NCI-H2171 (cell line): ENCODE measurements at regions not wholly inside any gene's neighbourhood (a gene's known extent, or its start where the extent isn't known, plus 50 kb on each side); places are given as distances from the start of the nearest gene placed in this dataset.
"Not testable (repeated sequence)": the region's sequence is repeated elsewhere in the genome, so short reads cannot be mapped to it uniquely, and the experiment has no call there.

ENCODE experiments used
- DNase-seq: peaks from one replicate; lab custom pipeline; 2025; lab: John Stamatoyannopoulos, UW

GRCh38 chr1:200496937-200497336, 87.1 kb upstream of the ZNF281 start:
- no peak for DNase-seq

DNA sequence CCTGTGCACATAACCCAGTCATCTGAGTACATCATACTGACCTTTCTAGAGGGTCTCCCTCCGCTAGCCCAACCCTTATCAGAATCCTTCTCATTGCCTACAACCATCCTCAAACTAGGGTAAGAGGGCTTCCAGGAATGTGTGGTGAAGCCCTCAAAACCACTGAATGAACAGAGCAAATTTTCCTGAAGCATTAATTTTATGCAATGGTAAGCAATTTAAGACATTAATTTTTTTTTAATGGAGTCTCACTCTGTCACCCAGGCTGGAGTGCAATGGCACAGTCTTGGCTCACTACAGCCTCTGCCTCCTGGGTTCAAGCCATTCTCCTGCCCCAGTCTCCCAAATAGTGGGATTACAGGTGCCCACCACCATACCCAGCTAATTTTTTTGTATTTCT, 86.1 kb upstream of the ZNF281 start:
- no peak for DNase-seq

GRCh38 chr1:200493344-200493743, 83.5 kb upstream of the ZNF281 start:
- no peak for DNase-seq

GRCh38 chr1:200491103-200491502, 81.3 kb upstream of the ZNF281 start:
- DNase-seq = no peak

DNA sequence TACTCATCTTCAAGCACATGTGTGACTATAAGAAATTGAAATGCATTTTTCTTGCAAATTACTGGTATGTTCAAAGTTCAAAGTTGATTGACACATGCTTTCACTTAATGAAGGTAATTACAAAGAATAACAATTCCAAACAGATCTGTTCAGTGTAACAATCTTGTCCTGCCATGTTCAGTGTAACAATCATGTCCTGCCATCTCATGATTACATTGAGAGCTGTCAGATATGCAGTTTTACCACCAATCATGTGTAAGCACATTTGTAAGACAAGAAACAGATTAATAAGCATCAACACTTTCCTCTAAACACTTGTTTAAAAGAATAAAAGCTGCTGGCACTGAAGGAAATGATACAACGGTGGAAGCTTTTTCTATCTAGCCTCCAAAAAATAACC, 80.3 kb upstream of the ZNF281 start:
- DNase-seq = no peak

GRCh38 chr1:200488375-200489165, 78.7 kb upstream of the ZNF281 start:
- DNase-seq = peak; percentile 20

- no peak for DNase-seq
These were observed 77.8 kb upstream of the ZNF281 start for GRCh38 chr1:200487650-200488049.

DNA sequence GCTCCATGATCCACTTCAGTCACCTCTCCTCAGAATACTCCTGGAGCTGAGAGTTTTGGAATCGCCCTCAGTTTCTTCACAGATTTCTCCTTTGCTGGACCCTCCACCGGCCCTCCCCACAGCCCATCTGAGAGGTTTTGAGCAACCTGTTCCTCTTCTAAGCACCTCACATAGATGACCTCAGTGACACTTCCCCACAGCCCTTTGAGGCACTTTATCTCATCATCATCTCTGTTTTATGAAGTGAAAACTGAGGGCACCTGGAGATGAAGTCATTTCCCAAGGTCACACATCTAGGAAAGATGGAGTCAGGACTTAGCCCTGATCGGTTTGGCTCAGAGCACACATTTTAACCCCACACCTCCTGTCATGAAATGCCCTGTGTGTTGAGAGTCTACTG, 76.8 kb upstream of the ZNF281 start:
- DNase-seq = no peak

DNA sequence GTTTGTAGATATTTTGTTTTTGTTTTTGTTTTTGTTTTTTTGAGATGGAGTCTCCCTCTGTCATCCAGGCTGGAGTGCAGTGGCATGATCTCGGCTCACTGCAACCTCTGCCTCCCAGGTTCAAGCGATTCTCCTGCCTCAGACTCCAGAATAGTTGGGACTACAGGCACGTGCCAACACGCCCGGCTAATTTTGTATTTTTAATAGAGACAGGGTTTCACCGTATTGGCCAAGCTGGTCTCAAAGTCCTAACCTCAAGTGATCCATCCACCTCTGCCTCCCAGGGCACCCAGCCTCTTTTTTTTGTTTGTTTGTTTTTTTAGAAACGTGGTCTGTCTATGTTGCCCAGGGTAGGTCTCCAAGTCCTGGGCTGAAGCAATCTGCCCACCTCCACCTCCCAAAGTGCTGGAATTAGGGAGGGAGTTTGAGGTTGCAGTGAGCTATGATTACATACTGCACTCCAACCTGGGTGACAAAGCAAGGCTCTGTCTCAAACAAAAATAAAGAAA, 74.7 kb upstream of the ZNF281 start:
- DNase-seq = not testable (repeated sequence)

- no peak for DNase-seq
These were observed 73.8 kb upstream of the ZNF281 start for GRCh38 chr1:200483491-200484143.

DNA sequence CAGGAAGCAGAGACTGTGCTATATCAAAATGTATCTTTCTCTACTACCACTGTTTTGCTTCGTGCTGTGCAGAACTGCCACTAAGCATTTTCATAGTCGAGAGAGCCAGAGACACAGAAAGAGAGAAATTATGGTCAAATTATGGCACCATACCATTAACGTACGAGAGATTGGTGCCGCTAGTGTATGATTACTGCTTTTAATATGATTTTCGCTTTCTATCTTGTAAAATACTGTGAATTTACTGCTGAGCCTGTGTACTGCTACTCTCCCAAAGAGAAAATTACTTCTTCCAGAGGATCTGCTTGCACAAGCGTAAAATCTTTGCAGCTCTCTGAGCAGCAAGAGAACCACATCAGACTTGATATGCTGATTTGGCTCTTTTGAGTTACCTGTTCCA, 71.1 kb upstream of the ZNF281 start:
- no peak for DNase-seq

- DNase-seq = no peak
These were observed 70.0 kb upstream of the ZNF281 start for GRCh38 chr1:200479816-200480215.

GRCh38 chr1:200478945-200479558, 69.2 kb upstream of the ZNF281 start:
- no peak for DNase-seq

DNA sequence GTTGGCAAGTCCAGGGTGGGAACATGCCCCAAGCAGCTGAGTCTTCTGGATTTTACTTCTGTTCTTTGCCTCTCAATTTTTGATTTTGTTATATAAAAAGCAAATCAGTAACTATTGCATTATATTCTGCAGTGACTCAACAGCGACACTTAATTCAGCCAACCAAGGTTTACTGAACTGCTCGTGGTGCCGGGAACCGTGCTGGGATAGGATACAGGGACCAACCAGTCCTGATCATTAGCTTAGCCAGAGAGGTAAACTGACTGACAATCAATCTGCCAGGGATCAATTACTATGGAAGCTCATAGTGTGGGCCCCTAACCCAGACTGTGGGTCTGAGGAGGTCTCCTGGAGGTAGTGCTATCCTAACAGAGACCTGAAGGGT, 68.4 kb upstream of the ZNF281 start:
- DNase-seq = no peak

DNA sequence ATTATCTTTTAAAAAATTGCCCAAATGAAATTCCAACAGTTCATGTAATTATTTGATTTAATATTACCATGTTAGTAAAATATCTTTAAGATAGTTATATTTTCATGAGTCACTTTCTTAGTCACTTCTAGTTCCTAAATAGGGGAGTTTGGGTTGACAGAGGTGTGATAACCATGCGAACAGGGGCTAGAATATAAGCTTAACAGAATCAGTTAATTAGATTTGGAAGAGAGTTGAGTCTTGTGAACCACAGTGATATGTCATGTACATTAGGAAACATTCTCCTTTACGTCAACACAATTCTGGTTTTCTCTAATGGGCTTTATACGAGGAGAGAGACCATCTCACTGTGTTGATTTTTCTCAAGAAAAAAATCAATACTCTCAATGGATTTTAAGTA, 64.8 kb upstream of the ZNF281 start:
- no peak for DNase-seq

DNA sequence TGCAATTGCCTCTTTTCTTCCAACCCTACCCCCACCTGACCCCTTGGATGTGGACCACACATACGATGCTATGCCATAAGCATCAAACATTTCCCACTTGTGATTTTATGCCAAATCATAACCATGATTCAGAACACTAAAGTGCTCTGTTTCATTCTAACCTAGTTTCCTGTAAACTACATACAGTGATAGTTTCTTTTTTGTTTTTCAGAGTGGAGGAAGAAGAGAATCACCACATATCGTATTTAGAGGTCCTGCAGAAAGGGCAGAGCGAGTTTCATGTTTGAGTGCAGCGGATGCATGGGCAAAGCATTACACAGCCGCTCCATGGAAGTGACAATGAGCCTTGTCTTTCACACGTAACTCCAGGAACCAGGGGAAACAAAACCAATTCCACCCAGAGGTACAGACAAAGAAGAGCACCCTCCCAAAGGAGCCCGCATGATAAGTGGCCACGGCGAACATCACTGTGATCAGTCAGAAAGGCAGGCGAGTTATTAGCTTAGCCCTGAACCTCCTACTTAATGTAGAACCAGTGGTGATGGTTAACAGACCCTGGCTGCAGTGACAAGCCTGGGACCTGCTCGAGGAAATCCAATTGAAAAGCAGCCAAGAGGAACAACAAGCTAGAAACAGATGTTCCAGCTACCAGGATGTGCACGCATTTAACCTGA, 64.0 kb upstream of the ZNF281 start:
- peak; percentile 33 for DNase-seq

DNA sequence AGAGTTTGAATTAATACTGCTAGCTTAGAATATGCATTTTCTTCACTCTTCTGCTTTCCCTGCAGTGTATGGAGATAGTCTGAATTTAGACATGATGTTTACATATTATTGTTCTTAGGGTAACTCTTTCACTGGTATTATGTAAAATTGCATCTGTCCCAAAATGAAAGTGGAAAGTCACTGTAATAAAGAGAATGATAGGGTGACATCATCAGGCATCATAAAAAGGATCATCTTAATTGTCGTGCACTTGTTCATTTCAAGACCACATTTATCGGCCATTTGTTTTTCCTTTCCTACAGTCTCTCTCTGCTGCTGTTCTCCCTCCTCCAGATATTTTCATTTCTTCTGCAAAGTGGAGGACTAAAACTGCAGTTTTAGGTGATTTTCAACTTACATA, 61.9 kb upstream of the ZNF281 start:
- no peak for DNase-seq

DNA sequence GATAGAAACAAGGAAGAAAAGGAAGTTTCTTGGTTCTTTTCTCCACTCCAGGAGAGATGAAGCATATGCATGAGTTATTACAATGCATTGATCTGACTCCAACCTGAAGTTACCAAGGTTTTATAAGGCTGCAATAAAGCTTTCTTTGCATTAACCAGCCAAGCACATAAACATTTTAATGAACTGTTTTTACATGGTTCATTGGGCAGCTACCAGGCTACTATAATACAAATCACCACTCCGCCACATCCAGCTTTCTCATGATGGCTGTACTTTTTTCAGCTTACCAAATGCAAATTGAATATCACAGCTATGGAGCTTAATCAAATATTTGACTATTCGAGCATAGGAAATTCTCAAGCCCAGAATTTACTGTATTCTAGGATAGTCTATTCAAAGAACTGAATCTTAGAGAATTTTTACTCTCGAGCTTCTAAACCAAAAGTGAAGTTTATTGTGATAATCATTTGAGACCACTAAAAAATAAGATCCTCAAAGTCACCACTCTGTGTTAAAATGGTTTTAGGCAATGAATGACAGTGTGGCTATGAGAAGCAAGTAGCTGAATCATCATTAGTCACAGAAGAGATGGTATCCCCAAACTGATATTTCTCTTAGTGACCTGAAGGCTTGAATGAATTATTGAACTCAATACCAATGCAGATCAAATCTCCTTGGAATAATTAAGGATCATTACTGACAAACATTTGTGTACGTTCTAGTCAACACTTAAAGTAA, 58.6 kb upstream of the ZNF281 start:
- DNase-seq = no peak

GRCh38 chr1:200464784-200465400, 55.1 kb upstream of the ZNF281 start:
- DNase-seq = no peak
